IPS DF 6.9 (cell line): ENCODE measurements at regions not wholly inside any gene's neighbourhood (a gene's known extent, or its start where the extent isn't known, plus 50 kb on each side); places are given as distances from the start of the nearest gene placed in this dataset.

Experiments used
- DNase-seq: peaks from one replicate; pipeline ENCODE4 v3.0.0-alpha.2; 2013; ENCODE audit warnings: low read depth, low spot score
- H3K27ac ChIP-seq: one replicate; pipeline ENCODE4 v1.5.1; 2013; ENCODE audit warnings: low read length, control low read depth
- H3K27me3 ChIP-seq: 2 replicates; pipeline ENCODE4 v1.6.1; 2013; ENCODE audit warnings: mild to moderate bottlenecking, low read length; ENCODE audit not compliant: control insufficient read depth, insufficient read depth
- H3K36me3 ChIP-seq: 2 replicates; pipeline ENCODE4 v1.6.1; 2013; ENCODE audit warnings: low read length; ENCODE audit not compliant: control insufficient read depth, insufficient read depth
- H3K4me1 ChIP-seq: 2 replicates; pipeline ENCODE4 v1.6.1; 2013; ENCODE audit warnings: low read length; ENCODE audit not compliant: control insufficient read depth, insufficient read depth
- H3K4me3 ChIP-seq: 2 replicates; pipeline ENCODE4 v1.5.1; 2013; ENCODE audit warnings: mild to moderate bottlenecking, low read length
- H3K9me3 ChIP-seq: 2 replicates; pipeline ENCODE4 v1.6.1; 2013; ENCODE audit warnings: low read length, inconsistent platforms; ENCODE audit not compliant: control insufficient read depth, insufficient read depth
- WGBS: extraction: QIAGEN DNeasy Blood & Tissue Kit; methylation state at CpG from one replicate; pipeline ENCODE4 v1.1.7; 2013; ENCODE audit warnings: mixed read lengths, missing lambda C conversion rate; ENCODE audit not compliant: insufficient read length, insufficient coverage; 5-methylcytosine and 5-hydroxymethylcytosine counted together

DNA sequence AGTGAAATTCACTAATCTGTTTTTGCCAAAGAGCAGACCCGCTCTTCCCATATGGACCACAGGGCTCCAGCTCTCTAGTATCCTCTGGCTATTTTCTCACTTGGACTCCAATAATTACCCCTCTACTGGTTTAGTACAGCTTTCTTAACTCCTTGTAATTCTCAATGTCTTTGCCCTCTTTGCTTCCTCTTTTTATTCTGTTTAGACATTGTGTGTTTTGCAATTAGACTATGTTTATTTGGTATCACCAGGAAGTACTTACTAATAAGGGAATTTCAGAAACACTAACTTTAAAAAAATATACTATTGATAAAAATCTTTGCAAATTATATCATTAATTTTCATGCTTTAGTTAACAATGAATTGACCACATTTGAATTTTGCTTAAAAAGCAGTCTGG is 111.6 kb upstream of the OBI1 start:
- no peaks in the 10 kb centered on the region for H3K36me3 ChIP-seq
- H3K9me3 ChIP-seq = no peaks in the 10 kb centered on the region
- H3K4me3 ChIP-seq = no peak overlapping the region
- H3K27ac ChIP-seq = no peak overlapping the region
- WGBS = no CpG with 5 or more reads among the region's 1 CpG
- DNase-seq = no peak
- H3K4me1 ChIP-seq = no peaks in the 10 kb centered on the region
- no peaks in the 10 kb centered on the region for H3K27me3 ChIP-seq

- DNase-seq = no peak
- H3K36me3 ChIP-seq = no peaks in the 10 kb centered on the region
- no CpG with 5 or more reads among the region's 1 CpG for WGBS
- H3K9me3 ChIP-seq = no peaks in the 10 kb centered on the region
- no peak overlapping the region for H3K4me3 ChIP-seq
- no peak overlapping the region for H3K27ac ChIP-seq
- no peaks in the 10 kb centered on the region for H3K27me3 ChIP-seq
- peaks cover 1% of the 10 kb centered on the region; the same call in 1 of the 2 replicates for H3K4me1 ChIP-seq
These were observed 110.0 kb upstream of the OBI1 start for GRCh38 chr13:78768950-78769349.

GRCh38 chr13:78764665-78765064 is 105.7 kb upstream of the OBI1 start:
- Histone ChIP-seq H3K4me1 (peaks cover 1% of the 10 kb centered on the region; the same call in 1 of the 2 replicates), H3K36me3 (no peaks in the 10 kb centered on the region), H3K27me3 (no peaks in the 10 kb centered on the region), H3K4me3 (no peak overlapping the region), H3K9me3 (no peaks in the 10 kb centered on the region), H3K27ac (no peak overlapping the region)
- WGBS = no CpG with 5 or more reads among the region's 9 CpGs
- no peak for DNase-seq

- no peak for DNase-seq
- no peaks in the 10 kb centered on the region for H3K27me3 ChIP-seq
- no CpG with 5 or more reads among the region's 2 CpGs for WGBS
These were observed 103.9 kb upstream of the OBI1 start for GRCh38 chr13:78762825-78763224.

GRCh38 chr13:78759704-78760103 is 100.7 kb upstream of the OBI1 start:
- no peak for DNase-seq

More at GRCh38 chr13:78762825-78763224, 103.9 kb upstream of the OBI1 start:
- no peak overlapping the region for H3K4me3 ChIP-seq
- H3K36me3 ChIP-seq = no peaks in the 10 kb centered on the region
- peaks cover 1% of the 10 kb centered on the region; the same call in 1 of the 2 replicates for H3K4me1 ChIP-seq
- no peaks in the 10 kb centered on the region for H3K9me3 ChIP-seq
- H3K27ac ChIP-seq = no peak overlapping the region

DNA sequence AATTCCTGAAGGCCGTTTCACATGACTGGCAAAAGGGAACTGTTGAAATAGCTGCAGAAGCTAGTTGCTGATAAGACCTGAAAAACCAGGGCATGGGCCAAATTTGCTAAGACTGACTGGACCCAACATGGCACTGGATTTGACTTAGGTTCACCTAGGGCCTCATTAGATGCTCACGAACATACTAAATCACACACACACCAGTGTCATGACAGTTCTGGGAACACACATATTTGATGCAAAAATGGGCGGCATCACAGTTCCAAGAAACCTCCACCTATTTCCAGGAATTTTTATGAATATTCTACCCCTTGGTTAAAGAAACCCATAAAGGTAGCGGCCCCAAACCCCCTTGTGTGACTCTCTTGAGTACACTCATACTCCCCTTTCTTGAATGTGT is 99.6 kb upstream of the OBI1 start:
- no CpG with 5 or more reads among the region's 4 CpGs for WGBS
- no peak for DNase-seq
- no peak overlapping the region for H3K27ac ChIP-seq

More at GRCh38 chr13:78759704-78760103, 100.7 kb upstream of the OBI1 start:
- H3K4me1 ChIP-seq = no peaks in the 10 kb centered on the region
- no peaks in the 10 kb centered on the region for H3K36me3 ChIP-seq
- H3K27me3 ChIP-seq = no peaks in the 10 kb centered on the region
- no peak overlapping the region for H3K27ac ChIP-seq
- H3K9me3 ChIP-seq = no peaks in the 10 kb centered on the region
- WGBS = no CpG with 5 or more reads among the region's 5 CpGs
- H3K4me3 ChIP-seq = no peak overlapping the region

DNA sequence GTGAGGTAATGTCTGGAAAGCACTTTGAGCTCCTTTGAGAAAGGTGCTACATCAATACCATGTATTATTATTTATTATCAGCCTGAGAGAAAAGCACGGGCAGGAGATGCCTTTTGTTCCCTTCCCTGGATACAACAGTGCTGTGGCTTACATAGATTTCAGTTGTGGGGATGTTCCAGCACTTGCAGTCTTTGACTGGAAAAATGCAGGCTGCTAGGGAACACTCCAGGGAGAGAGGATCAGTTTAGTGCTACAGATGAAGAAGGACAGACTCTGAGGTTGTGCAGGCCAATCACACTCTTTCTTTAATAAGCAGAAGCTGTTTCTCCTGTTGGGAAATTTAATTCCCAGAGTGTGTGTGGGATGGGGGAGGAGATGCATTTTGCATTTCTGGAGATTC is 94.5 kb upstream of the OBI1 start:
- H3K27me3 ChIP-seq = no peaks in the 10 kb centered on the region
- no peaks in the 10 kb centered on the region for H3K4me1 ChIP-seq
- no peaks in the 10 kb centered on the region for H3K36me3 ChIP-seq
- no peak overlapping the region for H3K27ac ChIP-seq
- no peaks in the 10 kb centered on the region for H3K9me3 ChIP-seq
- WGBS = no CpG with 5 or more reads among the region's 1 CpG
- DNase-seq = no peak
- H3K4me3 ChIP-seq = no peak overlapping the region

More for the DNA sequence above, 99.6 kb upstream of the OBI1 start:
- Histone ChIP-seq H3K36me3 (no peaks in the 10 kb centered on the region), H3K4me1 (no peaks in the 10 kb centered on the region), H3K9me3 (no peaks in the 10 kb centered on the region), H3K4me3 (no peak overlapping the region), H3K27me3 (no peaks in the 10 kb centered on the region)

DNA sequence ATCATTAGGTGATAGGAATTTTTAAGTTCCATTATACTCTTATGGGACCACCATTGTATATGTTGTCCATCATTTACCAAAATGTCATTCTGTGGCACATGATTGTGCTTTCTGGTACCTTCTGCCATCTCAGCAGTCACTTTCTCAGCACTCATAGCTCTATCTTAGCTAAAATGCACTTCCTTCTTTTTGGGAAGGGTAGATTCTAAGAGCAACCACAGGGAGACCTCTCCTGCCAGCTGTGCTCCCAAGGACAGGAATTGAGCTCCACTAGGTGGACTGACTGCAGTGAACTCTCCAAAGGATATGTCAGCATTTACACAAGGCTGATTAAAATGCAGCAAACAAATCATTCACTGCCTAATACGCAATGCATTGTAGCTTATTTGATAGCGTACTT is 91.8 kb upstream of the OBI1 start:
- H3K4me1 ChIP-seq = no peaks in the 10 kb centered on the region
- no peaks in the 10 kb centered on the region for H3K27me3 ChIP-seq
- H3K36me3 ChIP-seq = no peaks in the 10 kb centered on the region
- H3K4me3 ChIP-seq = no peak overlapping the region
- H3K27ac ChIP-seq = no peak overlapping the region
- DNase-seq = no peak
- H3K9me3 ChIP-seq = no peaks in the 10 kb centered on the region
- WGBS = no CpG with 5 or more reads among the region's 2 CpGs

GRCh38 chr13:78743973-78744372 is 85.0 kb upstream of the OBI1 start:
- H3K36me3 ChIP-seq = no peaks in the 10 kb centered on the region
- DNase-seq = no peak
- no peaks in the 10 kb centered on the region for H3K9me3 ChIP-seq
- no peaks in the 10 kb centered on the region for H3K4me1 ChIP-seq
- no peaks in the 10 kb centered on the region for H3K27me3 ChIP-seq
- H3K4me3 ChIP-seq = no peak overlapping the region
- H3K27ac ChIP-seq = no peak overlapping the region
- no CpG with 5 or more reads among the region's 3 CpGs for WGBS

- Histone ChIP-seq H3K9me3 (no peaks in the 10 kb centered on the region), H3K4me3 (no peak overlapping the region), H3K4me1 (no peaks in the 10 kb centered on the region), H3K27ac (no peak overlapping the region), H3K27me3 (no peaks in the 10 kb centered on the region), H3K36me3 (no peaks in the 10 kb centered on the region)
- DNase-seq = no peak
- WGBS = no CpG with 5 or more reads among the region's 5 CpGs
These were observed 83.7 kb upstream of the OBI1 start for GRCh38 chr13:78742659-78743058.

DNA sequence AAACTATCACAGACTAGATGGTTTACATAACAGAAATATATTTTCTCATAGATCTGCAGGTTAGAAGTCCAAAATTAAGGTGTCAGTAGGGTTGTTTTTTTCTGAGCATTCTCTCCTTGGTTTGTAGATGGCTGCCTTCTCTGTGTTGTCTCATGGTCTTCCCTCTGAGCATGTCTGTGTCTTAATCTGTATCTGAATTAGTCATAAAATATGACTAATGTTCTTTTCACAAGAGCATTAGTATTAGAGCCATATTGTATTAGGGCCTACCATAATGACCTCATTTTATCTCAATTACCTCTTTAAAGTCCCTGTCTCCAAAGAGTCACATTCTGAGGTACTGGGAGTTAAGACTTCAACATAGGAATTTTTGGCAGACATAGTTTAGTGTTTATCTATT is 77.2 kb upstream of the OBI1 start:
- Histone ChIP-seq H3K4me1 (no peaks in the 10 kb centered on the region), H3K36me3 (no peaks in the 10 kb centered on the region), H3K27ac (no peak overlapping the region), H3K9me3 (no peaks in the 10 kb centered on the region), H3K4me3 (no peak overlapping the region), H3K27me3 (no peaks in the 10 kb centered on the region)
- DNase-seq = no peak
